H1 (cell line): ENCODE measurements at regions not wholly inside any gene's neighbourhood (a gene's known extent, or its start where the extent isn't known, plus 50 kb on each side); places are given as distances from the start of the nearest gene placed in this dataset.
"Not testable (repeated sequence)": the region's sequence is repeated elsewhere in the genome, so short reads cannot be mapped to it uniquely, and the experiment has no call there.

Experiments
- ASH2L ChIP-seq: fragments of 200-600, 300-600 bp; sonication (generic); IDR thresholded peaks from one replicate; pipeline ENCODE4 v1.7.1; 2017; ENCODE audit warnings: low read length
- BCL11A ChIP-seq, 2 experiments: IDR thresholded peaks; one replicate each; pipeline ENCODE4 v1.6.1; 2011; ENCODE audit warnings: low read depth in 2 of 2, low read length in 2 of 2, mild to moderate bottlenecking in 2 of 2
- CEBPB ChIP-seq: IDR thresholded peaks from 2 replicates; pipeline ENCODE4 v1.6.1; 2012; ENCODE audit warnings: low read depth, low read length
- EZH2 ChIP-seq: fragments of 200-600 bp; sonication (generic); IDR thresholded peaks from 2 replicates; pipeline ENCODE4 v1.7.1; 2012; ENCODE audit warnings: low read depth, mild to moderate bottlenecking, moderate library complexity, low read length, inconsistent platforms; ENCODE audit not compliant: severe bottlenecking
- GABPA ChIP-seq: IDR thresholded peaks from 2 replicates; pipeline ENCODE4 v1.6.1; 2011; ENCODE audit warnings: mild to moderate bottlenecking, low read length, moderate library complexity, borderline replicate concordance; ENCODE audit not compliant: insufficient read depth
- GTF2F1 ChIP-seq: IDR thresholded peaks from 2 replicates; pipeline ENCODE4 v1.6.1; 2012; ENCODE audit warnings: low read depth, low read length, improper control_type of control experiment, borderline replicate concordance
- POLR2AphosphoS5 ChIP-seq: IDR thresholded peaks from 2 replicates; pipeline ENCODE4 v1.6.1; 2011; ENCODE audit warnings: low read depth, low read length
- SAP30 ChIP-seq: fragments of 300-600 bp; sonication (generic); IDR thresholded peaks from 2 replicates; pipeline ENCODE4 v1.7.1; 2012; ENCODE audit warnings: low read length, moderate library complexity, mild to moderate bottlenecking, inconsistent platforms; ENCODE audit not compliant: insufficient read depth, insufficient replicate concordance
- SRF ChIP-seq: IDR thresholded peaks from 2 replicates; pipeline ENCODE4 v1.6.1; 2011; ENCODE audit warnings: mild to moderate bottlenecking, low read depth, low read length, moderate library complexity
- TF ChIP-seq, protein P1 (sequence below): IDR thresholded peaks from 2 replicates; pipeline ENCODE4 v1.6.1; 2012; ENCODE audit warnings: inconsistent platforms
- TF ChIP-seq, protein P2 (sequence below): IDR thresholded peaks from 2 replicates; pipeline ENCODE4 v1.6.1; 2011; ENCODE audit warnings: low read length, improper control_type of control experiment
- TF ChIP-seq, protein P3 (sequence below), 3 experiments: IDR thresholded peaks; 1 replicate in 2 of 3; 2 replicates in 1 of 3; pipeline versions ENCODE4 v1.5.1 to v1.6.1; 2011; ENCODE audit warnings: low read length in 3 of 3, mild to moderate bottlenecking in 3 of 3, inconsistent platforms in 2 of 3, low read depth in 1 of 3, moderate library complexity in 1 of 3; ENCODE audit not compliant: insufficient read depth in 1 of 3; ENCODE audit errors: control extremely low read depth in 1 of 3

DNA sequence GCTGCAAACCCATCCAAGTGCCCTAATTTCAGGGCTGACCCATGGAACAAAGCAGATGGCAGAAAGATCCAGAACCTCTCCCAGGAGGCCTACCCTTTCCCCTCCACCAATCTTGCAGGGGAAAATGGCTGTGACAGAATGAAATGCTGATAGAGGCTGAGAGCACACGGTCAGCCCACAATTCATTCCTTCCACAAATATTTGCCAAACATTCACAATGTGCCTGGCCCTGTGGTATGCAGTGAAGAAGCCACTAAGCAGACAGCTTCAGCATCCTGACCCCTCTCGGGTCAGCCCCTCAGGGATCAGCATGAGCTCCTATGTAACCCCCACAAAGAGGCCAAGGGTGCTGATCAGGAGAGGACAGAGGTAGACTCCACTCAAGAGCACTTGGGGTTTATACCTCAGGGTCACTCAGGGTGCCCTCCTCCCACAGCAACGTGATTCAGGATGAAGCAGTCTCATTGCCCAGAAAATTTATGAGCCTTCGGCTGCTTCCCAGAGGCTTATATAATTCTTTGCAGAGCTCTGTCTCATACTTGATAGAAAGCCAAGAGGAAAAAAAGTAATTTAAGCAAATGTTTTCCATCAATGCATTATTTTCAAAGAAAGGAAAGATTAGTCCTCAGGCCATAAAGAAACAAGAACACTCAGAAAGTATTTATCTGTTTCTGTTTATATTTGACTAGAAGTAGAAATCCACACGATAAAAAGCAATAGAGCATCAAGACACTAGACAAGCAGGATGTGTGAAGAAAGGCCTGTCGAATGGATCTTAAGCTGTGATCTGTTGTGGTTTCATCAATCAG lies 123.8 kb upstream of the VOPP1 start:
- TF ChIP-seq, protein P1, sequence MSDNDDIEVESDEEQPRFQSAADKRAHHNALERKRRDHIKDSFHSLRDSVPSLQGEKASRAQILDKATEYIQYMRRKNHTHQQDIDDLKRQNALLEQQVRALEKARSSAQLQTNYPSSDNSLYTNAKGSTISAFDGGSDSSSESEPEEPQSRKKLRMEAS: not testable (repeated sequence)
- not testable (repeated sequence) for TF ChIP-seq ASH2L; GABPA; EZH2; SRF; SAP30; GTF2F1; POLR2AphosphoS5; CEBPB; BCL11A (IDR thresholded peaks at IDR 0.05; ENCODE audit: low read depth in 2 of 2, low read length in 2 of 2)
- TF ChIP-seq, protein P2, sequence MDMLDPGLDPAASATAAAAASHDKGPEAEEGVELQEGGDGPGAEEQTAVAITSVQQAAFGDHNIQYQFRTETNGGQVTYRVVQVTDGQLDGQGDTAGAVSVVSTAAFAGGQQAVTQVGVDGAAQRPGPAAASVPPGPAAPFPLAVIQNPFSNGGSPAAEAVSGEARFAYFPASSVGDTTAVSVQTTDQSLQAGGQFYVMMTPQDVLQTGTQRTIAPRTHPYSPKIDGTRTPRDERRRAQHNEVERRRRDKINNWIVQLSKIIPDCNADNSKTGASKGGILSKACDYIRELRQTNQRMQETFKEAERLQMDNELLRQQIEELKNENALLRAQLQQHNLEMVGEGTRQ: not testable (repeated sequence)
- TF ChIP-seq, protein P3, sequence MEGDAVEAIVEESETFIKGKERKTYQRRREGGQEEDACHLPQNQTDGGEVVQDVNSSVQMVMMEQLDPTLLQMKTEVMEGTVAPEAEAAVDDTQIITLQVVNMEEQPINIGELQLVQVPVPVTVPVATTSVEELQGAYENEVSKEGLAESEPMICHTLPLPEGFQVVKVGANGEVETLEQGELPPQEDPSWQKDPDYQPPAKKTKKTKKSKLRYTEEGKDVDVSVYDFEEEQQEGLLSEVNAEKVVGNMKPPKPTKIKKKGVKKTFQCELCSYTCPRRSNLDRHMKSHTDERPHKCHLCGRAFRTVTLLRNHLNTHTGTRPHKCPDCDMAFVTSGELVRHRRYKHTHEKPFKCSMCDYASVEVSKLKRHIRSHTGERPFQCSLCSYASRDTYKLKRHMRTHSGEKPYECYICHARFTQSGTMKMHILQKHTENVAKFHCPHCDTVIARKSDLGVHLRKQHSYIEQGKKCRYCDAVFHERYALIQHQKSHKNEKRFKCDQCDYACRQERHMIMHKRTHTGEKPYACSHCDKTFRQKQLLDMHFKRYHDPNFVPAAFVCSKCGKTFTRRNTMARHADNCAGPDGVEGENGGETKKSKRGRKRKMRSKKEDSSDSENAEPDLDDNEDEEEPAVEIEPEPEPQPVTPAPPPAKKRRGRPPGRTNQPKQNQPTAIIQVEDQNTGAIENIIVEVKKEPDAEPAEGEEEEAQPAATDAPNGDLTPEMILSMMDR (IDR thresholded peaks at IDR 0.05; ENCODE audit: control extremely low read depth in 1 of 3, insufficient read depth in 1 of 3, low read depth in 1 of 3, low read length in 3 of 3): not testable (repeated sequence)
